ENCODE measurements at regions not wholly inside any gene's neighbourhood (a gene's known extent, or its start where the extent isn't known, plus 50 kb on each side); places are given as distances from the start of the nearest gene placed in this dataset.
"Not testable (repeated sequence)": the region's sequence is repeated elsewhere in the genome, so short reads cannot be mapped to it uniquely, and the experiment has no call there.

DNA sequence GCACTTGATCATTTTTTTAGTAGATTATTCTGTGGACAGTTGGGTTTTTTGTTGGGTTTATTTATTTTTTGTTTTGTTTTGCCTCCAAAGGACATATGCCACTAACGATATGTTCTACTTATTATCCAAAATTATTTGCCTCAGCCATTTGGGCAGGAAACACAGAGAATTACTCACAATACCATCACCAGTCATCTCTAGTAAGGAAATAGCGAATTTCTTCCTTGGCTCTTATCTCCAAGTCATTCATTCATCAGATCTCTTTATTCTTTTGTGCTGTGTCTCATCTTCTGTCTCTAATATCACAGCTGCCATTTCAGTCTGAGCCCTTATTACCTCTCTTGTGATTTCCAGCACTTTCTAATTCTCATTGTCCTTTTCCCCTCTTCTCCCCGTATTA lies 130.4 kb upstream of the SMLR1 start:
- no peak overlapping the region for H3K4me3 Mint-ChIP-seq
- H3K4me1 Mint-ChIP-seq, result no peaks in the 10 kb centered on the region
- no peak for DNase-seq
- no peaks in the 10 kb centered on the region for H3K36me3 Mint-ChIP-seq (ENCODE audit: low read depth)
- H3K27me3 Mint-ChIP-seq (ENCODE audit: low read depth, poor library complexity), result no peaks in the 10 kb centered on the region
- no peak for TF ChIP-seq CTCF (IDR thresholded peaks at IDR 0.05)
- H3K27ac Mint-ChIP-seq, result no peak overlapping the region
- peaks cover 4% of the 10 kb centered on the region for H3K9me3 Mint-ChIP-seq

DNA sequence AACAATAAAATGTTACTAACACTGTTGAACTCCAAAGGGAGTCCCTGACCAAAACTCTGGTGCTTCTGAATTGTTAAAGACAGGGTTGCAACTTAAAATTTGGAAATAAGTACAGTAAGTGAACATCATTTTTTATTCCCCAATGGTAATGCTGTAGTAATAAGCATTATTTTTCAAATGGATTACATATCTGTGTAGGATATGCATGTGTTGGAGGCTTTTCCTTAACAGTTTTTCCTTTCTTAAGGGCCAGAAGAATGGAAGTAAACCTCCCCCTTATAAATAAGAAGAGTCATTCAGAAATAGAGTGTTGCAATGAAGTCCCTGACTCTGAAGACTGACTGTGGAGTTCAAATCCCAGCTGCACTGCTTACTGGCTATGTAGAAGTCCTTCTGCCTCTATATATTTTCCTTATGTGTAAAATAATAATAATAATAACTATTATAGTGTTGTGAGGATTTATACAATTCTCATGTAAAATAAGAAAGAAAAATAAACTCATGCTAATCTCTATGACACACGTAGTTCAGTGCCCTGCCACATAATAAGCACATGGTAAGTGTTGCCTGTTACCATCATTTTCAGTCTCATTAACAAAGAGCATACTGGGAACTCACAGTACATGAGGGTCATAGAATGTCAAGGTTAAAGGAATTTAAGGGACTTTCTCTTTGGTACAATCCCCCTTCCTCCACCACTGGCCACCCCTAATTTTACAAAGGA lies 129.8 kb upstream of the SMLR1 start:
- H3K27me3 Mint-ChIP-seq (ENCODE audit: low read depth, poor library complexity), result no peaks in the 10 kb centered on the region
- no peak for DNase-seq
- H3K4me3 Mint-ChIP-seq, result no peak overlapping the region
- TF ChIP-seq CTCF (IDR thresholded peaks at IDR 0.05), result no peak
- peaks cover 4% of the 10 kb centered on the region for H3K9me3 Mint-ChIP-seq
- H3K4me1 Mint-ChIP-seq, result no peaks in the 10 kb centered on the region
- H3K27ac Mint-ChIP-seq, result no peak overlapping the region
- no peaks in the 10 kb centered on the region for H3K36me3 Mint-ChIP-seq (ENCODE audit: low read depth)

- H3K9me3 Mint-ChIP-seq, result peaks cover 10% of the 10 kb centered on the region
- H3K4me1 Mint-ChIP-seq, result no peaks in the 10 kb centered on the region
- H3K36me3 Mint-ChIP-seq (ENCODE audit: low read depth), result no peaks in the 10 kb centered on the region
- TF ChIP-seq CTCF (IDR thresholded peaks at IDR 0.05), result peak; percentile 66
- DNase-seq, result peak; percentile 43
- H3K27me3 Mint-ChIP-seq (ENCODE audit: low read depth, poor library complexity), result peaks cover 5% of the 10 kb centered on the region
- no peak overlapping the region for H3K4me3 Mint-ChIP-seq
- no peak overlapping the region for H3K27ac Mint-ChIP-seq
Observed at GRCh38 chr6:130697995-130698535, 129.1 kb upstream of the SMLR1 start.

GRCh38 chr6:130699742-130700141 lies 127.5 kb upstream of the SMLR1 start:
- peaks cover 18% of the 10 kb centered on the region for H3K9me3 Mint-ChIP-seq

DNA sequence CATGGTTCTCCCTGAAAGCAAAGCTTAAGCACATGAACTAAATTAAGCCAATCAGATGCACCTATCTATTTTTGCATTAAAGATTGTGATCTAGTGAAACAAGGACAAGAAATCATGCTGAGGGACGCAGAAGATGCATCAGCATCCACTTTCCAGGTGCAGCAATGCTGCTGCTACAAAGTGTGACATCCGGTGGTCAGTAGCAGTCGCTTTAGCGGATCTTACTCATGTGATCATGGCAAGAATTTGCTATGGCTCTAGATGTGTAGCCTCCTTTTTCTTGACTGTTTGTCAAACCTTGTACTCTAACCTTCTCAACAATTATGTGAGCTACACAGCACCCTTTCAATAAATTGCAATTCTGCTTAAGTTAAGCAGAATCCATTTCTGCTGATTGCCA lies 126.8 kb upstream of the SMLR1 start:
- peaks cover 6% of the 10 kb centered on the region for H3K27me3 Mint-ChIP-seq (ENCODE audit: low read depth, poor library complexity)
- no peak for TF ChIP-seq CTCF (IDR thresholded peaks at IDR 0.05)
- no peak overlapping the region for H3K4me3 Mint-ChIP-seq
- H3K27ac Mint-ChIP-seq, result no peak overlapping the region
- H3K36me3 Mint-ChIP-seq (ENCODE audit: low read depth), result no peaks in the 10 kb centered on the region
- no peak for DNase-seq
- H3K9me3 Mint-ChIP-seq, result peaks cover 25% of the 10 kb centered on the region
- no peaks in the 10 kb centered on the region for H3K4me1 Mint-ChIP-seq

More at GRCh38 chr6:130699742-130700141, 127.5 kb upstream of the SMLR1 start:
- DNase-seq, result no peak
- Mint-ChIP-seq H3K4me3 (no peak overlapping the region), H3K4me1 (no peaks in the 10 kb centered on the region), H3K36me3 (ENCODE audit: low read depth) (no peaks in the 10 kb centered on the region), H3K27ac (no peak overlapping the region), H3K27me3 (ENCODE audit: low read depth, poor library complexity) (peaks cover 6% of the 10 kb centered on the region)
- no peak for TF ChIP-seq CTCF (IDR thresholded peaks at IDR 0.05)

GRCh38 chr6:130708338-130708737 lies 118.9 kb upstream of the SMLR1 start:
- no peak for TF ChIP-seq CTCF (IDR thresholded peaks at IDR 0.05)
- Mint-ChIP-seq H3K4me3 (no peak overlapping the region), H3K4me1 (peaks cover 28% of the 10 kb centered on the region), H3K27me3 (ENCODE audit: low read depth, poor library complexity) (peaks cover 10% of the 10 kb centered on the region), H3K27ac (peak overlapping the region; percentile 58), H3K9me3 (peaks cover 31% of the 10 kb centered on the region), H3K36me3 (ENCODE audit: low read depth) (no peaks in the 10 kb centered on the region)
- DNase-seq, result no peak

GRCh38 chr6:130711641-130712040 lies 115.6 kb upstream of the SMLR1 start:
- not testable (repeated sequence) for H3K27ac Mint-ChIP-seq
- H3K27me3 Mint-ChIP-seq (ENCODE audit: low read depth, poor library complexity), result peaks cover 14% of the 10 kb centered on the region

More at GRCh38 chr6:130711641-130712040, 115.6 kb upstream of the SMLR1 start:
- not testable (repeated sequence) for DNase-seq; H3K9me3 Mint-ChIP-seq; H3K36me3 Mint-ChIP-seq (ENCODE audit: low read depth); H3K4me3 Mint-ChIP-seq
- H3K4me1 Mint-ChIP-seq, result peaks cover 48% of the 10 kb centered on the region
